PC-9 (cell line): ENCODE measurements at regions not wholly inside any gene's neighbourhood (a gene's known extent, or its start where the extent isn't known, plus 50 kb on each side); places are given as distances from the start of the nearest gene placed in this dataset.

Experiments used
- EZH2 ChIP-seq: fragments of 200-600 bp; sonication (generic); IDR thresholded peaks from 2 replicates; pipeline ENCODE4 v1.8.0; 2017; ENCODE audit warnings: antibody characterized with exemption, low read depth
- TF ChIP-seq, protein P1 (sequence below): fragments of 200-600 bp; sonication (generic); conservative IDR thresholded peaks from 2 replicates; pipeline ENCODE4 v1.6.1; 2017; ENCODE audit warnings: mixed run types, antibody characterized with exemption, mild to moderate bottlenecking, moderate library complexity

DNA sequence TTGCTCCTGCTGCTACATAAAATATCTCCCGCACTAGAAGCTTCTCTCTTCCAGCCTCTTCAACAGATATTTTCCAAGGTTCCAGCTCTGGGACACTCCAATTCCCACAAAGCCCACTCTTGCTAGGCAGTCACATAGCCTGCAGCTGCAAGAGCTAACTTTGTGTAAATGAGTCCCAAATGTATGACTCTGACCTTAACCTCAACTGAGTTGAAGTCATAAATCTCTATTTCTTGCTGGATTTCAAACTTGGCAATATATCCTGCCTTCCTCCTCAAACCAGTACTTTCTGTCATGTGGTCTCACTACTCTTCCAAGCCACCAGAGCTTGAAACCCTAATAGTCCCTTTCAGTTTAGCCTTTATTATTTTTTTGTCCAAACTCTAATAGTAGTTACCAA lies 315.4 kb upstream of the GRIA3 start:
- TF ChIP-seq, protein P1, sequence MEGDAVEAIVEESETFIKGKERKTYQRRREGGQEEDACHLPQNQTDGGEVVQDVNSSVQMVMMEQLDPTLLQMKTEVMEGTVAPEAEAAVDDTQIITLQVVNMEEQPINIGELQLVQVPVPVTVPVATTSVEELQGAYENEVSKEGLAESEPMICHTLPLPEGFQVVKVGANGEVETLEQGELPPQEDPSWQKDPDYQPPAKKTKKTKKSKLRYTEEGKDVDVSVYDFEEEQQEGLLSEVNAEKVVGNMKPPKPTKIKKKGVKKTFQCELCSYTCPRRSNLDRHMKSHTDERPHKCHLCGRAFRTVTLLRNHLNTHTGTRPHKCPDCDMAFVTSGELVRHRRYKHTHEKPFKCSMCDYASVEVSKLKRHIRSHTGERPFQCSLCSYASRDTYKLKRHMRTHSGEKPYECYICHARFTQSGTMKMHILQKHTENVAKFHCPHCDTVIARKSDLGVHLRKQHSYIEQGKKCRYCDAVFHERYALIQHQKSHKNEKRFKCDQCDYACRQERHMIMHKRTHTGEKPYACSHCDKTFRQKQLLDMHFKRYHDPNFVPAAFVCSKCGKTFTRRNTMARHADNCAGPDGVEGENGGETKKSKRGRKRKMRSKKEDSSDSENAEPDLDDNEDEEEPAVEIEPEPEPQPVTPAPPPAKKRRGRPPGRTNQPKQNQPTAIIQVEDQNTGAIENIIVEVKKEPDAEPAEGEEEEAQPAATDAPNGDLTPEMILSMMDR = no peak
- TF ChIP-seq EZH2 = no peak
